Suppressor macrophage treated with lipopolysaccharide for 1 hour (primary cell): ENCODE measurements at regions not wholly inside any gene's neighbourhood (a gene's known extent, or its start where the extent isn't known, plus 50 kb on each side); places are given as distances from the start of the nearest gene placed in this dataset.

ENCODE experiments used
- DNase-seq, 3 donors: peaks; one replicate each; pipeline ENCODE4 v3.0.0-alpha.2; 2020 to 2022

DNA sequence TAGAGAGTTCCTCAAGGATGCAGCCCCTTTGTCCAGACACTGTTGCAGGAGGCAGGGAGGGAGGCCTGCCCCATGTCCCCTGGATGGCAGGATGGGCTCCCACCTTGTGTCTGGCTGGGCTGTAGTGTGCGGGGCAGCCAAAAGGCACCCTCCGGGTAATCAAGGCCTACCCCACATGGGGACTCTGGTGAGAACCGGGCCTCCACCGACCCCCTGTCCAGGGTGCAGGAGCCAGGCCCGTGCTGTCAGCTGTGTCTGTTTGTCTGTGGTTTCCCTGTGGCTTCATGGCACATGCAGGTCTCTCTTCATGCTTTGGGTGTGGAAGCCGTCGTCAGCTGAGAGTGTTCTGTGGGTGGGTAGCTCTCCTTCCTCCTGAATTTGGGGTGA lies 1240.9 kb downstream of the BRD1 start:
- DNase-seq: no peak

DNA sequence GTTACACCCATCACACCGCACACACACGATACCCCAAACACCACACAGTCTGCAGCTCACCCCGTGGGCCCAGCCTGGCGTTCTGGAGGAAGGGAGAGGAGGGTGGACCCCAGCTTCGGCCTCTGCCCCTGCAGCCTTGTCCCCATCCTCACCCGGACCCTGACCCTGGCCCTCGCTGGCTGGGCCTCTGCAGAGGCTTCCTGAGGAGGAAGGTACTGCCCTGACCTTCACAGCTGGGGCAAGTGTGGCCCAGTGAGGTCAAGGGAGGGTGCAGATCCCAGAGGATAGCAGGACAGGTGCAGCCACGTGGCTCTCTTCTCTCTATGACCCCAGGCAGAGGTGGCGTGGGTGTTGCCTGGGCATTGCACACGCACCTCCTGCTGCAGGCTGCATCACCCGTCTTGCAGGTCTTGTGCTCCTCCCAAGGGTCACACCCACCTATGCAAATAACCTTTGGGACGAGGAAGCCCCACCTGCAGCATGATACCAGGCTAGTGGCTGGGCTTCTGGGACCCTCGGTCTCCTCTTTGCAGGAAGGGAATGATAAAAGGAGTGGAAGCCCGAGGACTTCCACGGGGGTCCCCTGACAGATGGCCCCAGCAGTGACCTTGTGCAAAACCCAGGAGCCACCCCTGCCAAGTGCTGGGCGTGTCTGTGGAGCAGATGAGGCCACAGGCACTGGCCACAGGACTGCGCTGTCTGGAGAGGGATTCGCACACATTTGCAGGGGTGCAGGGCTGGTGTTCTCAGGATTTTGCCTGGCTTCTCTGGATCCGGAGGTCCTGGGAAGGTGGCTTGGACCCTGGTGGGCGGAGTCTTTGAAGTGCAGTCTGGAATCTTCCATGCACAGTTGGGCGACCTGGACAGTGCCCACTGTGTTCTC lies 1241.5 kb downstream of the BRD1 start:
- no peak for DNase-seq

DNA sequence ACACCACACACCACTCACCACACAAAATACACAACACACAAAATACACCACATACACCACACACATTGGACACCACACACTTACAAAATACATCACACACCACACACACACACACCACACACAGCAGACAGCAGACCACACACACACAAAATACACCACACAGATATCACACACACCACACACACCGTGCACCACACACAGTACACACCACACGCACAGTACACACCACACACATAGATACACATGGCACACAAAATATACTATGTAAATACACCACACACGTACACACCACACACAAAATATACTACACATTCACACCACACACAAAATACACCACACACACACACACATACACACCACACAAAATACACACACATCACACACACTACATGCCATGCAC lies 1243.5 kb downstream of the BRD1 start:
- DNase-seq: no peak

DNA sequence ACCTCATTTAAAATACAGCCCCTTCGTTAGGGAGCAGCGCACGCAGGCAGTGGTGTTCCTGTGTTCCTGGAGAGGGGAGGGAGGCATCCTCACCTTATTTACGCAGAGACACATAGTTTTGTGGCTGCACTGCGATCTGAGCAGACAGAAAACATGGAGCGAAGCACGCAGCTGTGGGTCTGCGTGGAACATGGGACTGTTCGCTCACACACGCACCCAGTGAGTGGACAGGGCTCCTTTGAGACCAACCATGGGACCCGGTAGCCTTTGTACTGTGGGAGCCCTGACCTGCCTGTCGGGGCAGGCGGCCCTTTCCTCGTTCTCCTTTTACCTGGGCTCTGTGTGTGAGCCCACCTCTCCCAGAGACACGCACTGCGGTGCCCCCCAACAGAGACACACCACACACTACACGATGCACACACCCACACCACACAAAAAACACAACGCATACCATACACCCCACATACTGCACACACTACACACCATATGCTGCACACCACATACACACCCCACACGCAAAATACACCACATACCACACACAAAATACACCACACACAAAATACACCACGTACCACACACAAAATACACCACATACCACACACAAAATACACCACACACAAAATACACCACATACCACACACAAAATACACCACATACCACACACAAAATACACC lies 1245.7 kb downstream of the BRD1 start:
- DNase-seq: no peak

DNA sequence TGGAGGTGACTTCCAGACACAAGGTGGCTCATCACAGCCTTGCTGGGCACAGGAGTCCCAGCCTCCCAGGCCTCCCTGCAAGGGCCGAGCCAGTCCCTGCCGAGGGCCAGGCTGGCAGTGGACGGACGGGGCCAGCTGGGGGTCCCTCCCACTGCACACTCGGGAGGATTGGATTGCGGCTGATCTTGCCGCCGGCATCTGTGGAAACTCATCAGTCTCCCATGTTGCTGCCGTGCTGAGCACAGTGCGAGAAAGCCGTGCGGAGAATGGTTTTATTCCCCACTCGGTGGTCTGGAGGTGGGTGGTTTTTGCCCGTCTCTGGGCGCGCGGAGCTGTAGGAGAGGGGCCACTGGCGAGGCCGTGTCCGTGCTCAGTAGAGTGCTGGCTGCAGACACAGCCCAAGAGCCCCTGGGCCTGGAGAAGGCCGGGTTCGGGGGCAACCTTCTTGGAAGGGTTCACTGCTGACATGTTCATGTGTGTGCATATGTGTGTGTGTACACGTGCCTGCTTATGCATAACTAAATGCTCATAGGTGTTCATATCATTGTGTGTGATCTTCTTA lies 1246.4 kb downstream of the BRD1 start:
- no peak for DNase-seq

DNA sequence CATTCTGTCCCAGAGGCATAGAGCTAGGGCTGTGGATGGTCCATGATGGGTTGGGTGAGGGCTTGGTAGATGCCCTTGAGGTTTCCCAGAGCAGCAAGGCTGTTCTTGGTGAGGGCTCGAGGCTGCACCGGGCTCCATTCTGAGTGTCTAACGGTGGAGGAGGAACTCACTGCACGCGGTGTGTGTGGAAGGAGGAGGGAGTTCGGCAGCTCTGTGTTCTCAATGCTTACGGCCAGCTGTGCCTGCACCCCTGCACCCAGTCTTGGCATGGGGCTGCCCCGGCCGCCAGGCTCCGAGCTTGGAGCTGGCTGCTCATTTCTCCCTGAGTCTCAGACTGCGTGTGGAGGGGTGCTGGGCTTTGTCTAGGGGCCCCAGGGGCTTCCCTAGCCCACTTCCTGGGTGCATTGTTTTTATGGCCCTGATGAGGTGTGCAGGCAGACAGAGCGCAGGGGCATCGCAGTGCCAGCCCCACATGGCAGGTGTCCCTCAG lies 1247.1 kb downstream of the BRD1 start:
- DNase-seq: no peak

DNA sequence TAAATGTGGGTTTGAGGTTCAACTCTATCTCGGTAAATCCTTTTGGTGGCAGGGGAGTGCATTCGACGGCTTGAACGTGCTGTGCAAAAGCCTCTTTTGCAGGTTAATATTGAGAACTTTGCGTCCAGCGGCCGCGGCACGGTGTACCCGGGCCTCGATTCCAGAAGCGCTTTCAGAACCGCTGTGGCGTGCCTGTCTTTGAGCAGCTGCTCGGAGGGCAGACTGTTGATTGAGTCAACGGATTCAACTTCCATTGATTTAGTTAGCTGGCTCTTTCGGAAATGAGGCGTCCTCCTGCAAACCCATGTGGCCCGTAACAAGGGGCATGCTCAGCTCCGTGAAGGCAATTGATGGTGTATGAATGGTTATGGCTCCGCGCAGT lies 1247.8 kb downstream of the BRD1 start:
- DNase-seq: no peak

DNA sequence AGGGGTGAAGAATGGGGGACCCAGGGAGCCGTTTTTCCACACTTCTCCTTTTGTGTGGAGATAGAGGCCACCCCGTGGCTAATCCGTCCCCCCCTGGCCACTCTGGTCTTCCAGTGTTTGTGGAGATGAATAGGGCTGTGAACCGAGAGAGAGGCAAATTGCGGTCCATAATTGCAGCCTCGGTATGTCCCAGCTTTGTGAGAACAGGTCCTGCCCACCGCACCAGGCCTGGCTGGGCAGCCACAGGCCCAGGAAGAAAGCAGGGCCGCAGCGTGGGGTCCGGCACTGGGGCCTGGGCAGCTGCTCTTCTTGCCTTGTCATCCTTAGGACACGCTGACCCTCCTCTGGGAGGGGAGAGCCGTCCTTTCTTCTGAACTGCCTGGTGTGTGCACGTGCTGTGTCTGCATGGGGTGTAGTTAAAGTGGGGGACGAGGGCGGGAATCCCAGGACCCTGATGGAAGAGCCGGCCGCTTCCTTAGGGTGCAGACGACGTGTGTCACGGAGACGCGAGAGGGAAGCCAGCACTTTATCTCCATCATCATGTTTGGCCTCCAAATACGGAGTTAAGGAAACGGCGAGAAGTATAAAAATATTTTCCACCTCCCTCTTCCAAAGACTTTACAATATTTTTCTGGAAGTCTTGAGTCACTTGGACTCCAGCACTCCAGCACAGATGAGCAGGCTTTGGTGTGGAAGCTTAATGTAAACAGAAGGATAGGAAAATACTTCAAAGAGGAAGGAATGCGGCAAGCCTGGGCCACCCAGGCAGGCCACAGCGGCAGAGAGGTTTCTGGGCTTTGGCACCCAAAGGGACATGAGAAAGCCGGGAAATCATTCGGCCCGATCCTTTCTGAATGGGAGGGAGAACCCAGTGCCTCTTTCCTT lies 1248.4 kb downstream of the BRD1 start:
- DNase-seq: no peak

DNA sequence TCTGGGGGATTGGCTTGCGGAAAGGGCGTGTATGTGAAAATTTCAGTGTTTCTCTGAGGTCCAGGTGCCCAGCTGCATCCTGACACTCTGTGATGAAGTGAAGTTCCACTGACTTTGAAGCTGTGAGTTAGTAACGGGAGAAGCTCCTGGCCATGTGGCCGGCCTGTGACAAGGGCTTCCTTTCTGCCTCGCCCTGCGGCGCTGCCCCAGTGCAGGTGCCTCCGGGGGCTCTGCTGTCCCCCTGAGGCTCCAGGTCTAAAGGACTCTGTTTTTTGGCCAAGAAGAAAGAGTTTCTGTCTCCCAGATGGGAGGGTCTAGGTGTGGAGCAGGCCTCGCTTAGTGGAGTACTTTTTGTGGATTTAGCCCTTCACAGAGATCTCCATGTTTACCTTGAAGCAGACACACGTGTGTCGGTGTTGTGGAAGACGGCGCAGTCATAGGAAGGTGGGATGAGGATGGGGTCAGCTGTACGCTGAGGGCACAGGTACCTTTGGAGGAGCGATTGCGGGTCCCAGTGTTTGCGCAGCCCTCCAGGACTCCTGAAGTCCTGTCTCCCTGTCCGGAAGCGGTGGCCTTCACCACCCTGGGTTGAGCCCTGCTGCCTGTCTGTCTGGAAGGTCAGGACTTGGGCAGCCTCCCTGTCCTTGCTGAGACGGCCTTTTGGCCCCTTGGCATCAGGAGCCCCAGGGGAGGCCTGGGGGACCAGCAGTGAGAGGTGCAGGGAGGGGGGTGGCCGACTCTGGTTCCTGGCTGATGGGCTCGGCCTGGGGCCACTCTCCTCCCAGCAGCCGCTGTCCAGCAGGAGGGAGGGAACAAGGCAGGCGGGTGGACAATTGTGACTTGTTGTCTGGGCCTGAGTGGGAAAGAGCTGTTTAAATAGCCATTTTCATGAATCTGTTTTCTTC lies 1249.3 kb downstream of the BRD1 start:
- no peak for DNase-seq

DNA sequence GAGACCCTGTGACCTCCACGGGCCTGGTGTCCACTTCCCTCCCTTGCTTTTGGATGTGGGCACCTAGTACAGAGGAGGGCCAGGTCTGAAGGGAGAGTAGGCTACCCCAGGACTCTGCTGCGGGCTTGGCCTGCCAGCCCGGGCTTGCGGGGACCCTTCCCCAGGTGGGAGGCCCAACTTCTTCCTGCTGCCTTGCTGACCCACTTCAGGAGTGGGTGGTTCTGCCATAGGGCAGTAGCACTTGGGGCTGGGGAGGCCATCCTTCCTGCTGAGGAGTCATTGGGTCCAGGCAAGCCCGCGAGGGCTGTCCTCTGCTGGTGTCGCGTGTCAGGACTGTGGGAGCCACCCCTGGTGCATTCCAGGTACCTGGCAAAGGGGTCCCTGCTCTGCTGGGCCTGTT lies 1250.0 kb downstream of the BRD1 start:
- DNase-seq: no peak

DNA sequence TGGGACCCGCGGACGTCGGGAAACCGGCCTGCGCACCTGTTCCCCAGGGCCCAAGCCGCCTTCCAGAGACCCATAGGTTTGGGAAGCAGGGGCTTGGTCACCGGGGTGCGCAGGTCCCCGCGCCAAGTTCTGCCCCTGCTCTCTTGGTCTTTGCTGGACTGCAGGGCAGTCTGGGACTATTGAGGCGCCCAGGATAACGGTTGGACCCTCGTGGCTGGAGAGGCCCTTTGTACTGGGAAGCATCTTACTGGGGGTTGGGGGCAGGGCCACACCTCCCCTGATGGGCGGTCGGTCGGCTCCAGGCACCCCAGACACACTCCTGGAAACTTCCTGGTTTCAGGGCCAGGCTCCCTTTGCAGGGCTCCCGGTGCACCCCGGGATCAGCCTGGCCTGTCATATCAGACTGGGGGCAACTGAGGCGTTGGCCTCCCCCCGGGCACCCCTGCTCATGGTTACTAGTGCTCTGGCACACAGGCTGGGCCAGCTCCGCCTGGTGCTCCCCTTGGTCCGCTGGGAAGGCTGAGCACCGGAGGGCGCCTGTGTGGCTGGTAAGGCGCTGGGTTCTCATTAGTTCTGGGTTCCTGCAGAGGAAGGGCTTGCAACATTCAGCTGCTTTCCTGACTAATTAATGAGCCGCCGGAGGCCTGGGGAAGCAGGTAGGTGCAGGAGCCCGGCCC lies 1250.5 kb downstream of the BRD1 start:
- no peak for DNase-seq

DNA sequence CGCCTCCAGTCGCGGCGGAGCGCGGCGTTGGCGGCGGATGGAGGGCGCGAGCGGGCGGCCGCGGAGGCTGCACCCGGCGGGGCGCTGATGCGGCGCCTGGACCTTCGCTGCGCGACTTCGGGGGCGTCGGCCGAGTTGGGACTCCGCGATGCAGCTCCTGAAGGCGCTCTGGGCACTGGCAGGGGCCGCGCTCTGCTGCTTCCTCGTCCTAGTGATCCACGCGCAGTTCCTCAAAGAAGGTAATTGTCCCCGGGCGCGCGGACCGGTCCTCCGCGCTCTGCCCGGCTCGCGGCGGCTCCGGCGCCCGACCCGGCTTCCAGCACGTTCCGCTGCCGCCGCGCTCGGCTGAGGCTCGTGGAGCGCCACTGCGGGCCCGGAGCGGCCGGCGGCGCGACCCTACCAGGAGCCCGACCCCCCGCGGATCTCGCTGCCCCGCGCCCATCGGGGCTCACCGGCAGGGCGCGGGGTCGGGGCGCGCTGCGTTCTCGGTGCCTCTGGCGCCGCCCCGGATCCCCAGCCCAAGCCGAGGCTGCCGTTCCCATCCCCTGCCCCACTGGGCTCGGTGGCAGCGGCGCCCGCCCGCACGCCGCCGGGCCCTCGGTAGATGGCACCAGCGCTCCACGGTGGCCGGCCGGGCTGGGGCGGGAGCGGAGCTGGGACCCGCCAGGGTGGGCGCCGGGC lies 1251.2 kb downstream of the BRD1 start:
- DNase-seq: peak in 2 of 3 donors; percentile 2 to 13

DNA sequence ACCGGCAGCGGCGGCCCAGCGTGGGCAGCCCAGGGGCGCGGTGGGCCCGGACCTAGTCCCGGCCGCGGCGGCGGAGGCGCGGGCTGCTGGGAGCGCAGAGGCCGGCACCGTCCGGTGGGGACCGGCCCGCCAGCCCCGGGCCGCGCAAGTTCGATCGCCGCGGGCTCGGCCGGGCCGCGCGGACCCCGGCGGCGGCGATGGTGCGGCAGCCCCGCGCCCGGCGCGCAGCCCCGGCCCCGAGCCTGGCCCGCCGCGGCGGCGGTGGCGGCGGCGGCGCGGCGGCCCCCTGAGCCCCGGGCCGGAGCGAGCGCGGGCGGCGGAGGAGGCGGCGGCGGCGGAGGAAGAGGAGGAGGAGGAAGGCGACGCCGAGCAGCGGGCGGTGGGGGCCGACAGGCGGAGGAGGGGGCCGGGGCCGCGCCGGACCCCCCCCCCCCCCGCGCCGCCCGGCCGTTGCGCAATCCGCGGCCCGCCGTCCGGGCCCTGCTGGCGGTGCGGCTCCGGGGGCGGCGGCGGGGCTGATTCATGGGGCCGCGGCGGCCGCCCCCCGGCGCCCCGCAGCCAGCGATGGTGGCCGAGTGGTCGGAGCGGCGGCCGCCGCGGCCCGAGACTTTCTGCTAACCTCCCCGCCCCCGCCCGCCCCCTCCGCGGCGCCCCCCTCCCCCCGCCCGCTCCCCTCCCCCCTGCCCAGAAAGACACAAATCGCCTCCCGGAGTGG lies 1251.9 kb downstream of the BRD1 start:
- no peak for DNase-seq

DNA sequence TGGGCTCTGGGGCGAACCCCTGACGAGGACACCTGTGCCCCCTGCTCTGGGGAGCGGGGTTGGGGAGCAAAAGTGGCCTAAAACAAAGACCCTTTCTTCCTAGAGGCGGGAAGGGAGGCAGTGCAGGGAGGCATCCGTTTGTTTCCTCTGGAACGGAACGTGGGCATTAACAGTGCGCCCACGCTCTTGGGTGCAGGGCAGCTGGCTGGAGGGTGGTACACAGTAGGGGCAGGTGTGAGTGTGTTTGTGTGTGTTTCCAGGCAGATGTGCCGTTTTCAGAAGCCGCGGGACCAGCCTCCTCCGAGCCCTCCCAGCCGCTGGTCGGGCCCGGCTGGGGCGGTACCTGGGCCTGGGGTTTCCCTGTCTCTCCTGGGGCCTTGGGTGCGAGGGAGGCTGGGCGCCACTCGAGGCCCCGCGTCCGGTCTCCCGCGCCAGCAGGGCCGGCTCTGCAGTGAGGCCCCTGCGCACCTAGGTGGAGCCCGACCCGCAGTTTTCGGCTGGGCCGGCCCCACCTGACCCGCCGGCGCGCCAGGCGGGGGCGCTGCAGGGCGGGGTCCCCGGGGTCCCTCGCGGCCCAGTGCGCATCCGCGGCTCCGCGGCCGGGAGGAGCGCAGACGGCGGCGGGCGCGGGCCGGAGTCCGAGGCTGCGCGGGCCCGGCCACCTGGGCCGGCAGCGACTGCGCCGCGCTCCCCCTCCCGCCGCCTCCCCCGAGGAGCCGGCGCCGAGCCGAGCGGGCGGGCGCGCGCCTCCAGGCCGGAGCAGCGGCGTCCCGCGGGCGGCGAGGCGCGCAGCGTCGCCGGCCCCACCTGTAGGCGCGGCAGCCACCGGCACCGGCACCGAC lies 1252.7 kb downstream of the BRD1 start:
- peak in 2 of 3 donors; percentile 2 to 19 for DNase-seq

DNA sequence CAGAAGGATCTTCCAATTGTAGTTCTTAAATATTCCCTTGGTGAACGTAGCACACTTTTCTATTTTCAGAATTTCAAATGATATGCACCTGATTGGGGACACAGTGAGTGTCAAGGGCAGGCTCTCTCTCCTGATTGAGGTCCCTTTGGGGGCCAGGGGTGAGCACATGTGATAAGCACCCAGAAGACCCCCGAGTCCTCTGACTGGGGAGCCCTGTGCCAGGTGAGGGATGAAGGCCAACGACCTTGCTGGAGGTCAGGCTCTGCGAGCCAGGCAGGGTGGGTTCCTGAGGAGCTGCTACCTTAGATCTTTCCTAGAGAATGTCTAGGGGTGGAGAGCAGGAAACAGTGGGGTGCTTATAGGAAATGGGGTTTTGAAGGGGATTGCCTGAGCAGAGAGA lies 1253.9 kb downstream of the BRD1 start:
- DNase-seq: no peak

DNA sequence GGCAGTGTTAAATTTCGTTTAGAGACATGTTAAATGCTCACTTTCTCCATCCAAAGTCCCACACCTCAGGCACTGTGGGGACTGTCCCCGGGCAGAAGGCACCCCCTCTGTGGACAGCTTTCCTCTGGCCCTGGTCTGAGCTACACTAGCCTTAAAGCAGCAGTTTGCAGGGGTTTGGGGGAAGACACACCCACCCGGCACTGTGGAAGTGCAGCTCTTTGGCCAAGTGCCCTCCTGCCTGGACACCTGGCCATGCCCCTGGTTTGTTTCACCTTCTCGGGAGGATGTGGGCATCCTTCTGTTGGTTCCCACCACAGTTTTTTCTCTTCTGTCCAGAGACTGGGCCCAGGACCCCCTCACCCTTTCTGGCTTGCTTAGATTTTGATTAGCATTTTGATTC lies 1254.7 kb downstream of the BRD1 start:
- DNase-seq: no peak

DNA sequence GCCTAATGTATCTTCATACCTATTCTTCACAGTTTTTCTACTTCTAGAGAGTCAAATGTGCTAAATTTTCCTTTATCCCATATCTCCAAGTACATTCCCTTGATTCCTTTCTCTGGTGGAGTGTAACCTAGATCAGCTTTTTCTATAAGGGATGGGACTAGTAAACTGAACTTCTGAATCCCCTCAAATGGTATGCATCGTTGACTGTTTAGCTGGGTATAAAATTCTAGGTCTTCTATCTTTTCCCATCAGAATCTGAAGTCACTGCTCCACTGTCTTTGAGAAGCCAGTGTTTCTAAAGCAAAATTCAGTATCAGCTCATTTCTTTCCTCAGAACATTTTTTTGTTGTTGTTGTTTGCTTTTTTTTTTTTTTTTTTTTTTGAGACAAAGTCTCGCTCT lies 1256.8 kb downstream of the BRD1 start:
- DNase-seq: no peak

DNA sequence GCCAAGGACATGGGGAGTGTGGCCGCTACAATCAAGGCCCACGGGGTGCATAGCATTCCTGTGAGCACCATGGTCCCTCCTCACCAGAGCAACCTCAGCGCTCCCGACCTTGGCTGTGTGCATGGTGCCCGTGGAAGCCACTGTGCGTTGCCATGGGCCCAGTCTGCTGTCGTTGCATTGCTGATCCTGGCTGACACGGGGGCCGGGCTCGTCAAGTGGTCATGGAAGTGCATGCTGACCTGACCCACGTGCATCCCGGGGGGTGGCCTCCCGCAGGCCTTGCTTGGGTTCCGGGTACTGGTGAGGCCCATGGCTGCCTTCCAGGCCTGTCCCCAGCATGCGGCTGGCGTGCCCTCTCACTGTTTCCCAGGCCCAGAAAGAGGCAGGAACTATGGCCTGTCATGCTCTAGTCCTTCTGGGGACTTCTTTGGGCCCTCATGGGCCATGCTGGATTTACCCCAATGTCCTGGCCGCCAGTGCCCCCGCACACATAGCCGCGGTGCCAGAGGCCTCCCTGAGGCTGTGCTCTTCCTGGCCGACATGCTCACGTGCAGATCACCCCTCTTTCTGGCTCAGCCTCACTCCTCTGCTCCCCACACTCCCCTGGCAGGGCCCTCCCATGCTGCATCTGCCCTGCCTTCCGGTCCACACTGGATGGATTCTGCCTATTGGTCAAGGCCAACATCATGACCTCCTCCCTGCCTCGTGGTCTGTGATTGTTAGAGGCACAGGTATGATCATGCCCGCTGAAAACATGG lies 1258.0 kb downstream of the BRD1 start:
- DNase-seq: no peak
